Esophagus muscularis mucosa (tissue), 4 donors: ENCODE measurements at regions not wholly inside any gene's neighbourhood (a gene's known extent, or its start where the extent isn't known, plus 50 kb on each side); places are given as distances from the start of the nearest gene placed in this dataset.
A peak's percentile ranks its signal among the peaks of the same experiment; 100 is the strongest.

Experiments used
- DNase-seq: peaks from one replicate; pipeline ENCODE4 v3.0.0-alpha.2; 2017; ENCODE audit errors: extremely low spot score
- H3K27ac ChIP-seq, 4 donors: fragments of 200-600 bp; sonication (generic); replicated peaks in 1 of 4; 1 replicate in 3 of 4; 2 replicates in 1 of 4; pipeline ENCODE4 v1.5.1; 2016 to 2019; ENCODE audit warnings: mild to moderate bottlenecking in 1 of 4
- H3K27me3 ChIP-seq, 4 donors: fragments of 200-600 bp; sonication (generic); one replicate each; pipeline versions ENCODE4 v1.5.1 to v1.6.0; 2016 to 2019
- H3K36me3 ChIP-seq, 4 donors: fragments of 200-600 bp; sonication (generic); one replicate each; pipeline ENCODE4 v1.5.1; 2016 to 2019
- H3K4me1 ChIP-seq, 4 donors: fragments of 200-600 bp; sonication (generic); one replicate each; pipeline ENCODE4 v1.5.1; 2016 to 2019
- H3K4me3 ChIP-seq, 4 donors: fragments of 200-600 bp; sonication (generic); 1 replicate in 2 of 4; 2 replicates in 2 of 4; pipeline ENCODE4 v1.5.1; 2016 to 2019; ENCODE audit warnings: mild to moderate bottlenecking in 4 of 4, moderate library complexity in 1 of 4
- H3K9me3 ChIP-seq, 4 donors: fragments of 200-600 bp; sonication (generic); 1 replicate in 3 of 4; 2 replicates in 1 of 4; pipeline ENCODE4 v1.5.1; 2016 to 2019
- CTCF ChIP-seq, 3 experiments: fragments of 200-600 bp in 2 of 3; fragments of 450-650 bp in 1 of 3; sonication (generic) in 2 of 3; IDR thresholded peaks; one replicate each; pipeline ENCODE4 v1.5.1; 2017 to 2019; ENCODE audit warnings: antibody characterized with exemption in 3 of 3, mild to moderate bottlenecking in 2 of 3, moderate library complexity in 1 of 3
- EP300 ChIP-seq: sonication (generic); formaldehyde crosslinking; IDR thresholded peaks from one replicate; pipeline ENCODE4 v1.6.1; 2017; ENCODE audit warnings: antibody characterized with exemption
- POLR2A ChIP-seq: fragments of 450-650 bp; IDR thresholded peaks from one replicate; pipeline ENCODE4 v1.6.1; 2017; ENCODE audit warnings: antibody characterized with exemption, moderate library complexity, mild to moderate bottlenecking, low read depth
- POLR2AphosphoS5 ChIP-seq, 2 donors: sonication (generic); formaldehyde crosslinking; IDR thresholded peaks; one replicate each; pipeline ENCODE4 v1.6.1; 2017; ENCODE audit warnings: antibody characterized with exemption in 2 of 2
- WGBS: methylation state at CpG from one replicate; pipeline ENCODE4 v1.1.5; 2018; 5-methylcytosine and 5-hydroxymethylcytosine counted together
- intact Hi-C: fragments of 100-400 bp; cut with DNase I; formaldehyde crosslinking; loops from one replicate; pipeline ENCODE4 v1.15.1; 2023

- TF ChIP-seq POLR2AphosphoS5 (IDR thresholded peaks at IDR 0.05) (peak; percentile 20 to 31), CTCF (IDR thresholded peaks at IDR 0.05) (no peak)
- Histone ChIP-seq H3K36me3 (no peaks in the 10 kb centered on the region), H3K27me3 (no peaks in the 10 kb centered on the region), H3K4me1 (peaks cover 14 to 81% (median 78%) of the 10 kb centered on the region in 4 donors), H3K9me3 (no peaks in the 10 kb centered on the region), H3K4me3 (no peak overlapping the region), H3K27ac (peak overlapping the region; percentile 81 to 84 (median 82))
- intact Hi-C loops: no loop called here
- DNase-seq: no peak
- WGBS: 28% methylated on average over 6 of the region's 6 CpGs
Observed at GRCh38 chr3:113151461-113152031, 59.8 kb upstream of the BOC start.

GRCh38 chr3:113152849-113153248 is 58.5 kb upstream of the BOC start:
- TF ChIP-seq POLR2A (no peak), CTCF (IDR thresholded peaks at IDR 0.05) (no peak), POLR2AphosphoS5 (IDR thresholded peaks at IDR 0.05) (no peak), EP300 (no peak)
- intact Hi-C loops: no loop called here
- Histone ChIP-seq H3K9me3 (no peaks in the 10 kb centered on the region), H3K36me3 (no peaks in the 10 kb centered on the region), H3K27ac (peak overlapping the region; percentile 81 to 84 (median 82)), H3K27me3 (no peaks in the 10 kb centered on the region), H3K4me1 (peaks cover 14 to 85% (median 79%) of the 10 kb centered on the region in 4 donors), H3K4me3 (no peak overlapping the region)
- WGBS: 53% methylated on average over 1 of the region's 1 CpG
- no peak for DNase-seq

GRCh38 chr3:113153499-113154107 is 57.8 kb upstream of the BOC start:
- H3K36me3 ChIP-seq: no peaks in the 10 kb centered on the region
- H3K27ac ChIP-seq: peak overlapping the region; percentile 81 to 84 (median 82)
- H3K4me1 ChIP-seq: peaks cover 9 to 85% (median 78%) of the 10 kb centered on the region in 4 donors
- WGBS: 83% methylated on average over 3 of the region's 3 CpGs
- intact Hi-C loops: no loop called here
- DNase-seq: no peak
- H3K9me3 ChIP-seq: no peaks in the 10 kb centered on the region
- TF ChIP-seq EP300 (no peak), POLR2A (no peak), CTCF (IDR thresholded peaks at IDR 0.05) (no peak), POLR2AphosphoS5 (IDR thresholded peaks at IDR 0.05) (no peak)
- H3K4me3 ChIP-seq: no peak overlapping the region
- no peaks in the 10 kb centered on the region for H3K27me3 ChIP-seq

GRCh38 chr3:113156816-113157333 is 54.5 kb upstream of the BOC start:
- H3K27me3 ChIP-seq: no peaks in the 10 kb centered on the region
- H3K9me3 ChIP-seq: no peaks in the 10 kb centered on the region
- no peak for TF ChIP-seq POLR2AphosphoS5 (IDR thresholded peaks at IDR 0.05)
- TF ChIP-seq POLR2A: no peak
- no peak for TF ChIP-seq EP300
- no peak for TF ChIP-seq CTCF (IDR thresholded peaks at IDR 0.05)
- peak; percentile 21 for DNase-seq
- H3K4me3 ChIP-seq: no peak overlapping the region
- peaks cover under 1 to 73% (median 62%) of the 10 kb centered on the region in 4 donors for H3K4me1 ChIP-seq
- 69% methylated on average over 2 of the region's 2 CpGs for WGBS
- peak overlapping the region; percentile 68 to 79 (median 70) for H3K27ac ChIP-seq
- intact Hi-C loops: no loop called here
- no peaks in the 10 kb centered on the region for H3K36me3 ChIP-seq
